CD4-positive, alpha-beta T cell treated with Interleukin-17A for 1 hour (primary cell): ENCODE measurements at regions not wholly inside any gene's neighbourhood (a gene's known extent, or its start where the extent isn't known, plus 50 kb on each side); places are given as distances from the start of the nearest gene placed in this dataset.

Experiments used
- DNase-seq: peaks from one replicate; pipeline ENCODE4 v3.0.0-alpha.2; 2020

GRCh38 chr5:93313672-93314071, 267.3 kb downstream of the NR2F1-AS1 start:
- no peak for DNase-seq

GRCh38 chr5:93311881-93312280, 269.1 kb downstream of the NR2F1-AS1 start:
- DNase-seq, result no peak

DNA sequence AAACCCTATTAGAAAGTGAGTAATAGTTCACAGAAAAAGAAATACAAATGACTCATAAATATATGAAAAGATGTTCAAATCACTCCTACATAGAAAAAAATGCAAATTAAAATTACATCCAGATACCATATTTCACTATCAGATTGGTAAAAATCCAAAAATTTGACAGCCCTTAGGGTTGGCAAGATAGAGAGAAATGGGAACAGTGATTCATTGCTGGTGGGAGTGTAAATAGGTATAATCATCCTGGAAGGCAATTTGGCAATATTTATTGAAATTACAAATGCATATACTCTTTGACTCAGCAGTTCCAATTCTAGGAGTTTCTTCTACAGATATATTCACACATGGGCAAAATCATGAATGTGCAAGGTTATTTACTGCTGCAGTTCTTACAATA, 273.5 kb downstream of the NR2F1-AS1 start:
- no peak for DNase-seq

- DNase-seq, result no peak
These were observed 275.0 kb downstream of the NR2F1-AS1 start for GRCh38 chr5:93305984-93306383.

DNA sequence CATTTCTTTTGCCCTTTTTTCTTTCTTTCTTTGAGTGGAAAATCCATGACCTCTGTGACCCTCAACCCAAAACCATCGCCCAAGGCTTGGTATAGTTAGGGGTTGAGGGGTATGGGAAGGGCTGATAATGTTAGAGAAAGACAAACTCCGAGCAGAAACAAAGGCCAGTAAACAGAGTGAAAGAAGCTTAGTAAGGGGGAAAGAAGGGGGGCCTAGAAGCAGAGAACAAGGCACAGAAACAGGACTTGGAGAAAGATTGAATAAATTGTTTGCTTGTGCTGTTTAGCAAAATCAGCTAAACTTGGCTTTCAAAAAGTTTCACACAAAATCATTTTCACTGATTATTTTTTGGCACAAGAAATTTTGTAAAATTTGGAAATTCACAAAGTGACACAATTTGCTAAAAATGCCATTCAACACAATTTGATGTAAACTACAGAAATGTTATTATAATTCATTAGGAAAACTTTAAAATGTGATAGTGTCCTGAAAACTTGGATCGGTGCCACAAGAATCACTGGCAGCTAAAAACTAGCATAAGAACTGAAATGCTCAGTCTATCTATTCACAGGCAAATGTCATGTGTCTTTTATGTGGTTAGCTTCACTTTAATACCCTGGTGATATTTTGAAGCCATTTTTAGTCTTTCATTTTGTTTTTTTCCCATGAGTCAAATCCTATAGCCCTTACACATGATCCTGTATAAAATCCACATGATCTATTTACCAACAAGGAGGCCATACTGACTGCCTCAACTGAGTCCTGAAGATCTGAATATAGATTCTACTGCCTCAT, 276.4 kb downstream of the NR2F1-AS1 start:
- DNase-seq, result no peak

- DNase-seq, result no peak
These were observed 277.7 kb downstream of the NR2F1-AS1 start for GRCh38 chr5:93303291-93303691.

- DNase-seq, result no peak
These were observed 278.3 kb downstream of the NR2F1-AS1 start for GRCh38 chr5:93302711-93303110.

DNA sequence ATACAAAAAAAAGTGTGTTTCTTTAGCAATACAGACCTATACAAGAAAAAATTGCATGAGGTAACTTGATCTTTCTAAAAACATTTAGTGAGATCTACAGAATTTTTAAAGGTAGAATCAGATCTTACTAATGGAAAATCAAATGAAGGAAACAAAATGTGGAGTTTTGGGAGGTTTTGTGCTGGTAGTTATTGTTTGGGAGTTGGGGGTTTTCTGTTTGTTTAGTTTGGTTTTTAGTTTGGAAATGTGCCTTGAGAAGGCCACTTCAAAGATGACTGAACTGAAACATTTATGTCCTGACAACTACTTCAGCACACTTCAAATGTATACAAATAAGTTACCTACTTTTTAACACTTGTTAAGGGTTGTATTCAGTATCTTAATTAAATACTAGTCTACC, 280.1 kb downstream of the NR2F1-AS1 start:
- DNase-seq, result no peak

DNA sequence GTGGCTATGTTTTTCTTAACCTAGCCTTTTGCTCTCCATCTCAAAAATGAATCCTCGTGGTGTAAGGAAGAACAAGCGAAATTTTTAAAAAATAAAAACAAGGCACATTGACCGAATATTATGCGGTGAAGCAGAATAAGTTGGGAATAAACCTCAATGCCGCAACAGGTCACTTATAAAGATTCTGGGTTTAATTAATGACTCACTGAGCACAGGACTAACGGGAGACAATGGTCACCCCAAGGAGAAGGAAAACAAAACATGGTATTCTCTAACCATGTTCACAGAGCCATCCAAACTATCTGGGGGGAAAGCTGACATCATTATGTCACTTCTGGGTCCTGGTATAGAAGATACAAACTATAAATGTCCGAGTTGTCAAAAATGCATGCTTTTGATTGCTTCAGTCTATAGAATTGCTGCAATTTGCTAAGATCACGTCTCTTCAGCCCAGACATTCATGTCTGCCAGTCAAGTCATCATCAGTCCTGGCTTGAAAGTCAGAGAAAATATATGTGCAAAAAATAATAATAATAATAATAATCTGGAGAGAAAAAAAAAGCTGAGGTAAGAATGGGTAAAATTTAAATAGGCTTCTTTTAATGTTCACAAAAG, 280.6 kb downstream of the NR2F1-AS1 start:
- no peak for DNase-seq

- no peak for DNase-seq
These were observed 281.2 kb downstream of the NR2F1-AS1 start for GRCh38 chr5:93299681-93300308.

DNA sequence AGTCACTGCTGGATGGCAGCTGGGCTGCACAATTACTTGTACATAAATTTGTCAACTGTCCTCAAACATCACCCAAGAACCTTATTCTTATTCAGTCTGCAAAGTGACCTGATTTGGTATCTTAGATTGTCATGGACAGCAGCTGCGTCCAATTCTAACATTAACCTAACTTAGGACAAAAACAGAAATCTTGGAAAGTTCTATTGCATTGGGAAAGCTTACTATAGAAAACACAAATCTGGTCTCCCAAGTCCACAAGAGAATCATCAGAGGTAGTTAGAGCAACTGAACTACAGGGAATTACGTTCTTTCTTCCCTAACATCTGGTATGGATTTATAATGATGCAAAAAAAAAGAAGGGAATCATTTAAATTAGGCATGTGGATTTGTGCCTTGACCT, 283.9 kb downstream of the NR2F1-AS1 start:
- DNase-seq, result no peak

- no peak for DNase-seq
These were observed 284.7 kb downstream of the NR2F1-AS1 start for GRCh38 chr5:93296338-93296737.

DNA sequence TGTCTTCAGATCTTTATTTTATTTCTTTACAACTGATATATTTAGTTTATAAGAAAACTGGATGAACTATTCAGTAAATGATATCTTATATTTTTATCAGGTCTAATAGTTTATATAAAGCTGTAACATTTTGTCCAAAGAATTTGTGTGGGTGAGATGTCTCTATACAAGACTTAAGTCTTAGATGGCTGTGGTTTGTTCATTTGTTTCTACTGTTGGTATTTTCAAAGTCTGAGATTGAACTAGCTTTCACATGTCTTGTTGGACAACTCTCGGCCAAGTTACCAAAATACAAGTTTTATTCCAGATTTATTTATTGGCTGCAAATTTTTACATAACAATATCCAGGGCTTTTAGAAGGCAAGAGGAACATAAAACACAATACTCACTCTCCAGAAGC, 286.0 kb downstream of the NR2F1-AS1 start:
- no peak for DNase-seq

DNA sequence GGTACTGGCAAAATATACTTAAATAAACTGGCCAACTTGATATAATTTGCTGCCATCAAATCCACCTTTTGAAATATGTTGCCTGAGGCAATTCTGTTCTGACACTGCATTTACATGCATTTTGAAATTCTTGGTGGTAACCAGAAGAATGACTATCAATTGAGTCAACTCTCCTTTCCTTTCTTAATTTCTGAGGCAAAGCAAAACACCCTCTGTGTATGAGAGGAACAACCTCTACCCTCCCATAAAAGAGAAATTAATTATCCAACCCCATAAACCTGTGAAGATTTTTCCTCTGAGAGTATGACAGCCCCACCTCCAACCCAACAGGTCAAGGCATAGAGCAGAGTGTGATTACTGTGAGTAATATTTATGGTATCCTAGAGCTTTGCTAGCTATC, 286.8 kb downstream of the NR2F1-AS1 start:
- no peak for DNase-seq

DNA sequence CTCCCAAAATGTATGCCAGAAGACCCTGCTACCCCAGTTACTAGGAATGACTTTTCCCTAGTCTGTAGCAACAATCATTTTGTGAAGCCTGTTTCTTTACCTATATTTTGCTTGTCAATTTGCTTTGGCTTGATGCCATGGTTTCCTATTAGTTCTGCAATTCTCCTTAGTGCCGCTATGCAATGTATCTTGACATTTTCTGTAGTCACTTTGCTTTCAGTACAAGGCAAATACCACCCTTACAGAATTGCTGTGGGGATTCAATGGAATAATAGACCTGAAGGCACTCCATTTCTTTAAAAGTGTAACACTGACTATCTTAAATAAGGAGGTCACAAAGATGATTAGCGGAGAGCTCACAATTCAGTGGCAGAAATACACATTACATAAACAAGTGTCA, 291.1 kb downstream of the NR2F1-AS1 start:
- no peak for DNase-seq

GRCh38 chr5:93285461-93285860, 295.6 kb downstream of the NR2F1-AS1 start:
- no peak for DNase-seq

DNA sequence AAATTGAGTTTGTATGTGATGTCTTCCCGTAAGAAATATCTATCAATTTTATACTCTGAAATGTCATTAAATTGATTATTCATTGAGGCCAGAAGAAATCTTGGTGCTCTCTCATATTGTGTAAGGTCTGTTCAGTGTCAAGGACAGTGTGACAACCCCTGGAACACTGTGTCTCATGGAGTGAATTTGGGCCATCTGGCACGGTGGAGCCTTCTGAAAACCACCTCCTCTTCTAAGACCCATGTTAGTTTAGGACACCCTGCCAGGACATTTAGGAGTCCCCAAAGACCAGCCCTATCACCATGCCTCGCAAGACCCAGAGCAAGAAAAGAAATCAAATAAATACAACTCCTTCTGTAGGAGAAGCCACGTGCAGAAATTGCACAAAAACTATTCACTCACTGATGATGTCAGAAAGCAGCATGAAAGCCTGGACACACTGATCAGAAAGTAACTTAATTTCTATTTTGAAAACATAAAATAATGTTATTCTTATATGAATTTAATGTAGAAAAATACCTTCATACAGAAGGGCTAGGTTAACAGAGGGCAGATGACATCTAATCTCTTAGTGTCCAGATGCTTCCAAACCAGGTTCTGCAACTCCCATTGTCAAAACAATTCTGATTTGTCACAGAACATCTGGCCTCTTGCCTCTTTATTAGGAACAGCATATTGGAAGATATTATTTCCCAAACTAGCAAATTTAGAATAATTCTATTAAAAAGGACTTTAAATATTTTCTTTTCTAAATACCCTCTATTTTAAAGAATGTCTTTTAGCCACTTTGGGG, 298.8 kb downstream of the NR2F1-AS1 start:
- no peak for DNase-seq

DNA sequence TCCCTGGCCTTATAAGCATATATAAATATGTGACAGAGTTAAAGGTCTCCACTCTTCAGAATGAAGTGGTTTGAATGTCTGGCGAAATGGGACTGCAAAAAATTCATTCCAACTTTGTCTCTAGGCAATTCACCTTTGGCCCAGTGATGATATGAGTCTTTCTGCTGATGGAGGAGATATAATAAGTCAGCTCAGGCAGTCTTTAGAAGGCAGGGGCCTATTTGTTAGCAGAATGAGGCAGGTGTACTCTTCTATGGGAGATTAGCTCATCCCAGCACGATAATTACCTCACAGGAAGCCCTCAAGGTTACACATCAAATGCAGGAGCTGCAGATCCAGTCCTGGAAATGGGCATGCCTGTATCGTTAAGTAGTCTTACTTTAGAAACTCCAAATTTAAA, 300.5 kb downstream of the NR2F1-AS1 start:
- no peak for DNase-seq

- no peak for DNase-seq
These were observed 301.6 kb downstream of the NR2F1-AS1 start for GRCh38 chr5:93279296-93279963.

DNA sequence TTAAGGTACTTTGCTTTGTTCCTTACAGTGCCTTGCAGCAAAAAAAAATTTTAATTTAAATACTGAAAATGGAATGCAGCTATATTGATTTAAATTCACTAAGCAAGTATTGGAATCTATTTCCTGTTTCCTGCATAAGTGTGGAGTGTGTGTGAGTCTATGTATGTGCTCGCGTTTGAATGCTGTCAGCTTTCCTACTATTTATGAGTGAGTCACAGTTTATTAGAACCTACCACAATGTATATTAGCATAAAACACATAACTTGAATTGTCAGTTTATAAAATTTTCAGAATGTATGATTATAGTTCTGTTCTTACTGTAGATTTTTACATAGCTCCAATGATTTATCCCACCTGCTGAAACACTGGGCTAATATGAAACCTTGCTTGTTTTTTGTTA, 302.1 kb downstream of the NR2F1-AS1 start:
- DNase-seq, result no peak

GRCh38 chr5:93277051-93277450, 304.0 kb downstream of the NR2F1-AS1 start:
- no peak for DNase-seq

- no peak for DNase-seq
These were observed 305.6 kb downstream of the NR2F1-AS1 start for GRCh38 chr5:93275376-93275775.

GRCh38 chr5:93274291-93274690, 306.7 kb downstream of the NR2F1-AS1 start:
- no peak for DNase-seq
